ENCODE measurements at regions not wholly inside any gene's neighbourhood (a gene's known extent, or its start where the extent isn't known, plus 50 kb on each side); places are given as distances from the start of the nearest gene placed in this dataset.

DNA sequence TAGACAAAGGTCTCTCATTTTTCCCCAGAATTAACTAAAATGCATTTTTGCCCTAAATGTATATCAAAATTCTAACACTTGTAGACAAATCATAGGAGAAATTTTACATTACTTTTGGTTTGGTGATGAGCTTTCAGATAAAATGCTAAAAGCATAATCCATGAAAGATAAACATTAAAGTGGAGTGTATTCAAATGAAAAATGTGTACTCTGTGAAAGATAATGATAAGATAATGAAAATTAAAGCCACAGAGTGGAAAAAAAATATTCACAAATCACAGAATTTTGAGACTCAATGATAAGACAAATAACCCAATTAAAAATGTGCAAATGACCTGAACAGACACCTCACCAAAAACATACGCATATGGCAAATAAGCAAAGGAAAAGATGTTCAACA is 176.9 kb upstream of the ADAMTS16 start:
- Histone ChIP-seq H3K4me1 (ENCODE audit: low read depth, poor library complexity, severe bottlenecking) (no peaks in the 10 kb centered on the region), H3K4me2 (no peak overlapping the region), H3K4me3 (IDR thresholded peaks at IDR 0.05; ENCODE audit: insufficient read depth, low read depth, low read length) (no peak overlapping the region), H2AFZ (ENCODE audit: low read depth) (no peak overlapping the region), H3K9ac (no peak overlapping the region), H3K79me2 (ENCODE audit: insufficient read depth, low read depth) (no peaks in the 10 kb centered on the region), H3K27ac (no peak overlapping the region), H3K27me3 (ENCODE audit: insufficient read depth, low read depth) (no peaks in the 10 kb centered on the region), H4K20me1 (ENCODE audit: insufficient read depth) (no peaks in the 10 kb centered on the region), H3K36me3 (ENCODE audit: insufficient read depth) (no peaks in the 10 kb centered on the region)
- TF ChIP-seq, protein P1, sequence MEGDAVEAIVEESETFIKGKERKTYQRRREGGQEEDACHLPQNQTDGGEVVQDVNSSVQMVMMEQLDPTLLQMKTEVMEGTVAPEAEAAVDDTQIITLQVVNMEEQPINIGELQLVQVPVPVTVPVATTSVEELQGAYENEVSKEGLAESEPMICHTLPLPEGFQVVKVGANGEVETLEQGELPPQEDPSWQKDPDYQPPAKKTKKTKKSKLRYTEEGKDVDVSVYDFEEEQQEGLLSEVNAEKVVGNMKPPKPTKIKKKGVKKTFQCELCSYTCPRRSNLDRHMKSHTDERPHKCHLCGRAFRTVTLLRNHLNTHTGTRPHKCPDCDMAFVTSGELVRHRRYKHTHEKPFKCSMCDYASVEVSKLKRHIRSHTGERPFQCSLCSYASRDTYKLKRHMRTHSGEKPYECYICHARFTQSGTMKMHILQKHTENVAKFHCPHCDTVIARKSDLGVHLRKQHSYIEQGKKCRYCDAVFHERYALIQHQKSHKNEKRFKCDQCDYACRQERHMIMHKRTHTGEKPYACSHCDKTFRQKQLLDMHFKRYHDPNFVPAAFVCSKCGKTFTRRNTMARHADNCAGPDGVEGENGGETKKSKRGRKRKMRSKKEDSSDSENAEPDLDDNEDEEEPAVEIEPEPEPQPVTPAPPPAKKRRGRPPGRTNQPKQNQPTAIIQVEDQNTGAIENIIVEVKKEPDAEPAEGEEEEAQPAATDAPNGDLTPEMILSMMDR (conservative IDR thresholded peaks at IDR 0.05; ENCODE audit: low read depth, low read length): no peak

DNA sequence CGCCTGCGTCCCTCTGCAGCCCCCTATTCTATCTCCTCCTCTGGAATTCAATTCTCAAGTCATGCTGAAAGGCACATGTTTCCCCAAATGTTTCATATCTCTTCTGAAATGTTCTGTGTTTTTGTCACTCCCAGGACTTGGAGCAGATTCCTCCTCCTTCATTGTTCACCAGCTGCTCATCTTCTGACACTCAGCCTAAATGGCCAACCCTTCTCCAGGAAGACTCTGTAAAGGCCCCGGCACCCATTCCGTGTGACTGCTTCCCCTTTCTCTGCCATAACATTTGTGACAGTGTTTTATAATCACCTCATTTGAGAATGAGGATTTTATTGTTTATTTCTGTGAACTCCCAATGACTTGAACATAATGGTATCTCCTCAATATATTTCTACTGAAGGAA is 170.8 kb upstream of the ADAMTS16 start:
- no peaks in the 10 kb centered on the region for H3K36me3 ChIP-seq (ENCODE audit: insufficient read depth)
- H3K9ac ChIP-seq: no peak overlapping the region
- H3K27me3 ChIP-seq (ENCODE audit: insufficient read depth, low read depth): no peaks in the 10 kb centered on the region
- H3K4me3 ChIP-seq (IDR thresholded peaks at IDR 0.05; ENCODE audit: insufficient read depth, low read depth, low read length): no peak overlapping the region
- H2AFZ ChIP-seq (ENCODE audit: low read depth): no peak overlapping the region
- H3K4me2 ChIP-seq: no peak overlapping the region
- no peak overlapping the region for H3K27ac ChIP-seq
- no peaks in the 10 kb centered on the region for H3K79me2 ChIP-seq (ENCODE audit: insufficient read depth, low read depth)
- TF ChIP-seq, protein P1 (conservative IDR thresholded peaks at IDR 0.05; ENCODE audit: low read depth, low read length): no peak
- H4K20me1 ChIP-seq (ENCODE audit: insufficient read depth): no peaks in the 10 kb centered on the region
- no peaks in the 10 kb centered on the region for H3K4me1 ChIP-seq (ENCODE audit: low read depth, poor library complexity, severe bottlenecking)

DNA sequence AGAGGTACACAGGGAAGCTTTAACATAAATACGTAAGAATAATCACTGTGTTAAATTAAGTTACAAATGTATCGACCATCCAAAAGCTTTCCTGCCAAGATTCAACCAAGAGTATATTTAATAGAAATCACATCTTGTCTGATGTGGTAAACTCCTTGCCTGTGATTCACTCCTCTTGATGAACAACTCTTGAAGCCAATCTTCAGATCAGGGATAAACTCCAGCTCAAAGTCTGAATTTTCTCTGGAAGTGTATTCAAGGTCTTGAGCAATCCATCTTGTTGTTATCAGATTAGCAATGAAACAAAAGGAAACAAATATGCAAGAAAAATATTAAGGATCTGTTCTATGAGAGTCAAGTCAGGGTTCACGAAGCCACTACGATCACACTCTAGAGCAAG is 170.0 kb upstream of the ADAMTS16 start:
- no peak overlapping the region for H3K4me3 ChIP-seq (IDR thresholded peaks at IDR 0.05; ENCODE audit: insufficient read depth, low read depth, low read length)
- H3K79me2 ChIP-seq (ENCODE audit: insufficient read depth, low read depth): no peaks in the 10 kb centered on the region
- H3K27ac ChIP-seq: no peak overlapping the region
- no peaks in the 10 kb centered on the region for H3K36me3 ChIP-seq (ENCODE audit: insufficient read depth)
- H4K20me1 ChIP-seq (ENCODE audit: insufficient read depth): no peaks in the 10 kb centered on the region
- no peaks in the 10 kb centered on the region for H3K4me1 ChIP-seq (ENCODE audit: low read depth, poor library complexity, severe bottlenecking)
- no peak overlapping the region for H3K9ac ChIP-seq
- H3K4me2 ChIP-seq: no peak overlapping the region
- H3K27me3 ChIP-seq (ENCODE audit: insufficient read depth, low read depth): no peaks in the 10 kb centered on the region
- TF ChIP-seq, protein P1 (conservative IDR thresholded peaks at IDR 0.05; ENCODE audit: low read depth, low read length): no peak
- no peak overlapping the region for H2AFZ ChIP-seq (ENCODE audit: low read depth)

DNA sequence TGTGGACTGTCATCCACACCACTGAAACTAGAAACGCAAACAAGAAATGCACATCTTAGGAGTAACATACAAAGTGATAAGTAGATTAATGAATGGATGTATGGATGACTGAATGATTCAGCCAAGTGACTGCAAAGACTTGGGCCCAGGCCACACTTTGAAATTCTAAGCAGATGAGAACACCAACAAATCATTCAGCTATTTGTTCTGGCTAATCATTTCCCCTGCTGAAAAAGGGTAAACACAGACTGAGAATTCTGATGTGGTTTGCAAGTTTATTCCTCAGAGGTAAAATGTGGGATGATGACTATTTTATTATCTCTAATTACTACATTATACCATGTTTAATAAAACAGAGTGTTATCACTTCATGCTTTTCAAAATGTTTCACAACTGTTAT is 163.2 kb upstream of the ADAMTS16 start:
- no peak overlapping the region for H2AFZ ChIP-seq (ENCODE audit: low read depth)

More for the DNA sequence above, 163.2 kb upstream of the ADAMTS16 start:
- Histone ChIP-seq H3K79me2 (ENCODE audit: insufficient read depth, low read depth) (no peaks in the 10 kb centered on the region), H3K4me3 (IDR thresholded peaks at IDR 0.05; ENCODE audit: insufficient read depth, low read depth, low read length) (no peak overlapping the region), H3K36me3 (ENCODE audit: insufficient read depth) (no peaks in the 10 kb centered on the region), H3K27ac (no peak overlapping the region), H3K9ac (no peak overlapping the region), H4K20me1 (ENCODE audit: insufficient read depth) (no peaks in the 10 kb centered on the region), H3K27me3 (ENCODE audit: insufficient read depth, low read depth) (no peaks in the 10 kb centered on the region), H3K4me2 (no peak overlapping the region), H3K4me1 (ENCODE audit: low read depth, poor library complexity, severe bottlenecking) (no peaks in the 10 kb centered on the region)
- TF ChIP-seq, protein P1 (conservative IDR thresholded peaks at IDR 0.05; ENCODE audit: low read depth, low read length): no peak
